HFFc6 (cell line): ENCODE measurements at regions not wholly inside any gene's neighbourhood (a gene's known extent, or its start where the extent isn't known, plus 50 kb on each side); places are given as distances from the start of the nearest gene placed in this dataset.

Source experiments
- DNase-seq: peaks from one replicate; pipeline ENCODE4 v3.0.0-alpha.2; 2018
- H3K27ac Mint-ChIP-seq: 2 replicates; pipeline ENCODE4 v1.8.0; 2020; ENCODE audit warnings: mild to moderate bottlenecking, mixed read lengths
- H3K27me3 Mint-ChIP-seq: 2 replicates; pipeline ENCODE4 v1.8.0; 2021; ENCODE audit warnings: mild to moderate bottlenecking, moderate library complexity, mixed read lengths; ENCODE audit not compliant: insufficient read depth
- H3K36me3 Mint-ChIP-seq: 2 replicates; pipeline ENCODE4 v1.8.0; 2021; ENCODE audit warnings: low read depth, mixed read lengths
- H3K4me1 Mint-ChIP-seq: 2 replicates; pipeline ENCODE4 v1.8.0; 2020; ENCODE audit warnings: low read depth, mixed read lengths
- H3K4me3 Mint-ChIP-seq: 2 replicates; pipeline ENCODE4 v1.8.0; 2020; ENCODE audit warnings: mild to moderate bottlenecking, moderate library complexity, mixed read lengths
- H3K9me3 Mint-ChIP-seq: 2 replicates; pipeline ENCODE4 v1.8.0; 2020; ENCODE audit warnings: mild to moderate bottlenecking, mixed read lengths
- TF ChIP-seq, protein P1 (sequence below): fragments of 200-600 bp; sonication (generic); IDR thresholded peaks from 2 replicates; pipeline ENCODE4 v1.5.0; 2021; ENCODE audit warnings: antibody characterized with exemption, mild to moderate bottlenecking

GRCh38 chr9:119924736-119925135 lies 555.5 kb upstream of the BRINP1 start:
- Mint-ChIP-seq H3K4me1 (no peaks in the 10 kb centered on the region), H3K36me3 (no peaks in the 10 kb centered on the region), H3K27ac (no peak overlapping the region), H3K4me3 (no peak overlapping the region), H3K27me3 (no peaks in the 10 kb centered on the region), H3K9me3 (peaks cover 19% of the 10 kb centered on the region)
- DNase-seq, result no peak
- TF ChIP-seq, protein P1, sequence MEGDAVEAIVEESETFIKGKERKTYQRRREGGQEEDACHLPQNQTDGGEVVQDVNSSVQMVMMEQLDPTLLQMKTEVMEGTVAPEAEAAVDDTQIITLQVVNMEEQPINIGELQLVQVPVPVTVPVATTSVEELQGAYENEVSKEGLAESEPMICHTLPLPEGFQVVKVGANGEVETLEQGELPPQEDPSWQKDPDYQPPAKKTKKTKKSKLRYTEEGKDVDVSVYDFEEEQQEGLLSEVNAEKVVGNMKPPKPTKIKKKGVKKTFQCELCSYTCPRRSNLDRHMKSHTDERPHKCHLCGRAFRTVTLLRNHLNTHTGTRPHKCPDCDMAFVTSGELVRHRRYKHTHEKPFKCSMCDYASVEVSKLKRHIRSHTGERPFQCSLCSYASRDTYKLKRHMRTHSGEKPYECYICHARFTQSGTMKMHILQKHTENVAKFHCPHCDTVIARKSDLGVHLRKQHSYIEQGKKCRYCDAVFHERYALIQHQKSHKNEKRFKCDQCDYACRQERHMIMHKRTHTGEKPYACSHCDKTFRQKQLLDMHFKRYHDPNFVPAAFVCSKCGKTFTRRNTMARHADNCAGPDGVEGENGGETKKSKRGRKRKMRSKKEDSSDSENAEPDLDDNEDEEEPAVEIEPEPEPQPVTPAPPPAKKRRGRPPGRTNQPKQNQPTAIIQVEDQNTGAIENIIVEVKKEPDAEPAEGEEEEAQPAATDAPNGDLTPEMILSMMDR, result no peak

- Mint-ChIP-seq H3K9me3 (peaks cover 13% of the 10 kb centered on the region), H3K36me3 (no peaks in the 10 kb centered on the region), H3K27me3 (no peaks in the 10 kb centered on the region; the same call in 1 of the 2 replicates), H3K4me3 (no peak overlapping the region), H3K27ac (no peak overlapping the region), H3K4me1 (no peaks in the 10 kb centered on the region)
- DNase-seq, result no peak
- TF ChIP-seq, protein P1, result no peak
Measured at GRCh38 chr9:119917175-119917574, 547.9 kb upstream of the BRINP1 start.

- TF ChIP-seq, protein P1, result no peak
- Mint-ChIP-seq H3K4me1 (no peaks in the 10 kb centered on the region), H3K27ac (no peak overlapping the region), H3K4me3 (no peak overlapping the region), H3K9me3 (peaks cover 62% of the 10 kb centered on the region), H3K36me3 (no peaks in the 10 kb centered on the region), H3K27me3 (no peaks in the 10 kb centered on the region)
- no peak for DNase-seq
Measured at GRCh38 chr9:119907056-119907455, 537.8 kb upstream of the BRINP1 start.

DNA sequence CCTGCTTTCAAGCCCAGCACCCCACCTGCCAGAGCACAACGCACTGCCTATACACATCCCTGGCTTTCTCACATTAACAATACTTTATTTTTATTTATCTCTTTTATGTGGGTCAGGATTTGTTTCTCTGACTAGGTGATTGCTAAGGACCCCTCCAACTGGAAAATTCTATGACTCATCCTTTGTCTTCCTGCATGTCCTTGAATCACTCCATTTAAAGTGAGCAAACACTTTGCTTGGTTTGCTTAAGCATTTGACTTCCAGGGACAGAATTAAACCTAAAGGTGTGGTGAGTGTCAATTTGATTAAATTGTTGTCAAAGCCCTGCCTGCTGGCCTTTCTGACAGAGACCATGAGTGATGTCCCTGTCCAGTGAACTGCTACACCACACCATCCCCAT lies 536.5 kb upstream of the BRINP1 start:
- no peak overlapping the region for H3K4me3 Mint-ChIP-seq
- no peaks in the 10 kb centered on the region for H3K4me1 Mint-ChIP-seq
- H3K27ac Mint-ChIP-seq, result no peak overlapping the region
- no peaks in the 10 kb centered on the region for H3K27me3 Mint-ChIP-seq
- DNase-seq, result no peak
- H3K36me3 Mint-ChIP-seq, result no peaks in the 10 kb centered on the region
- TF ChIP-seq, protein P1, result no peak
- H3K9me3 Mint-ChIP-seq, result peaks cover 66% of the 10 kb centered on the region

DNA sequence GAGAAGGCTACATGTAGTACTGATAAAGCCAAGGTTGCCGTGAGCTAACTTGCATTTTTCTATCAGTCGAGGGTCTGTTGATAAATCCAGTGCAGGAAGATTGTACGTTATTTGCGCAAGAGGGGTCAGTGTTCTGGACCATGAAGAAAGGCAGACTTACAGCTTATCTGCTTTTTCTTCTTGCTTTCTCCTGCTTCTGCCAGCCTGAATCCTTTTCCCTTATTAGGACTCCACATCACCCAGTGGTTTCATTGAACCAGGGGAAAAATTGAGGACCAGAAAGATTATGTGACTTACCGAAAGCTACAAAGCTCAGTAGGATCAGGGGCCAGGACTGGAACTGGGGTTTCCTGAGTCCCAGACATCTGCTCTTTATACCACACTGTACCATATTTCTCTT lies 534.6 kb upstream of the BRINP1 start:
- no peaks in the 10 kb centered on the region for H3K4me1 Mint-ChIP-seq
- H3K27me3 Mint-ChIP-seq, result no peaks in the 10 kb centered on the region
- TF ChIP-seq, protein P1, result no peak
- DNase-seq, result no peak
- peaks cover 70% of the 10 kb centered on the region for H3K9me3 Mint-ChIP-seq
- no peak overlapping the region for H3K27ac Mint-ChIP-seq
- no peaks in the 10 kb centered on the region for H3K36me3 Mint-ChIP-seq
- no peak overlapping the region for H3K4me3 Mint-ChIP-seq

DNA sequence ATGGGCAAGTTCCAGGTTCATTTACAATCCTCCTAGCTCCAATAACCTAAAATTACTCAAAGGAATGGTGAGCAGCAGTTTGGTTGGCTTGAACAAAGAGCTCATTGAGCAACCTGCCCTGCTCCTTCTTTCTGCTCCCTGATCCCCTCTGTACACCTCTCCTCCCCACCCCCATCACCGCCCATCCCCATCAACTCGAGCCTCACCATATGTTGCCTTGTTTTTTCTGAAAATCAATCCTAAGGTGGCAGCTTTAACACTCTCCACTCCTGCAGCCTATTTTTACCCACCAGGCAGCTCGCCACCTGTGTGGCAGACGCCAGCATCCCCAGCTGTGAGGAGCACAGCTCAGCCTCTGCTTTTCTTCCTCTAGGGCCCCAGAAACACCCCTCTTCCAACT lies 533.4 kb upstream of the BRINP1 start:
- H3K9me3 Mint-ChIP-seq, result peaks cover 58% of the 10 kb centered on the region
- H3K4me3 Mint-ChIP-seq, result no peak overlapping the region
- H3K36me3 Mint-ChIP-seq, result no peaks in the 10 kb centered on the region
- H3K4me1 Mint-ChIP-seq, result no peaks in the 10 kb centered on the region
- no peak for DNase-seq
- TF ChIP-seq, protein P1, result no peak
- no peak overlapping the region for H3K27ac Mint-ChIP-seq
- no peaks in the 10 kb centered on the region; the same call in 1 of the 2 replicates for H3K27me3 Mint-ChIP-seq
